HG02798 (cell line): ENCODE measurements at regions not wholly inside any gene's neighbourhood (a gene's known extent, or its start where the extent isn't known, plus 50 kb on each side); places are given as distances from the start of the nearest gene placed in this dataset.

Experiments
- ATAC-seq: cut with Tn5 transposase; IDR thresholded peaks from one replicate; pipeline ENCODE4 v1.9.1; 2021; ENCODE audit warnings: mild to moderate bottlenecking; ENCODE audit not compliant: unreplicated experiment, poor library complexity

GRCh38 chr12:124405151-124405550 is 110.3 kb downstream of the RFLNA start:
- no peak for ATAC-seq

GRCh38 chr12:124404162-124404784 is 109.4 kb downstream of the RFLNA start:
- ATAC-seq, result no peak

GRCh38 chr12:124403273-124403672 is 108.4 kb downstream of the RFLNA start:
- no peak for ATAC-seq

GRCh38 chr12:124402248-124403066 is 107.6 kb downstream of the RFLNA start:
- ATAC-seq, result no peak

- ATAC-seq, result no peak
Observed at GRCh38 chr12:124401704-124402221, 106.9 kb downstream of the RFLNA start.

GRCh38 chr12:124400124-124400523 is 105.2 kb downstream of the RFLNA start:
- no peak for ATAC-seq

GRCh38 chr12:124399622-124400021 is 104.7 kb downstream of the RFLNA start:
- no peak for ATAC-seq

- no peak for ATAC-seq
Observed at GRCh38 chr12:124398578-124399227, 103.8 kb downstream of the RFLNA start.

- no peak for ATAC-seq
Observed at GRCh38 chr12:124397807-124398577, 103.1 kb downstream of the RFLNA start.

GRCh38 chr12:124397399-124397679 is 102.4 kb downstream of the RFLNA start:
- no peak for ATAC-seq

- ATAC-seq, result no peak
Observed at GRCh38 chr12:124396544-124397398, 101.9 kb downstream of the RFLNA start.

- ATAC-seq, result no peak
Observed at GRCh38 chr12:124395986-124396385, 101.1 kb downstream of the RFLNA start.

- no peak for ATAC-seq
Observed at GRCh38 chr12:124395284-124395752, 100.4 kb downstream of the RFLNA start.

GRCh38 chr12:124394462-124395128 is 99.7 kb downstream of the RFLNA start:
- no peak for ATAC-seq

GRCh38 chr12:124393831-124394230 is 98.9 kb downstream of the RFLNA start:
- no peak for ATAC-seq

GRCh38 chr12:124393414-124393790 is 98.5 kb downstream of the RFLNA start:
- ATAC-seq, result no peak

- ATAC-seq, result no peak
Observed at GRCh38 chr12:124392667-124393413, 97.9 kb downstream of the RFLNA start.

- no peak for ATAC-seq
Observed at GRCh38 chr12:124392271-124392666, 97.4 kb downstream of the RFLNA start.
